IMR-90 (cell line): ENCODE measurements at regions not wholly inside any gene's neighbourhood (a gene's known extent, or its start where the extent isn't known, plus 50 kb on each side); places are given as distances from the start of the nearest gene placed in this dataset.

Experiments
- ATAC-seq: fragments of 200-7000 bp; cut with Tn5 transposase; 2 replicates; pipeline ENCODE4 v1.9.1; 2020; ENCODE audit warnings: low read depth, mild to moderate bottlenecking, moderate library complexity
- BruUV-seq: library from RNA; stranded (reverse); fragments of 400-500 nt; replicated peaks from 2 replicates; lab custom pipeline; 2021; lab: Mats Ljungman, UMichigan
- CTCF ChIA-PET: fragments of 300-600 bp; formaldehyde crosslinking; extraction: SDS; loops from one replicate; lab custom pipeline; 2021; ENCODE audit warnings: antibody characterized with exemption; lab: Yijun Ruan, JAX
- POLR2A ChIA-PET: fragments of 300-600 bp; sonication (Branson Sonifier 250); formaldehyde crosslinking; loops from one replicate; lab custom pipeline; 2022; ENCODE audit warnings: antibody characterized with exemption; ENCODE audit not compliant: unreplicated experiment; lab: Charles Lee
- DNase-seq: peaks from one replicate; pipeline ENCODE4 v3.0.0; 2013
- H2AFZ ChIP-seq: replicated peaks from 2 replicates; pipeline ENCODE3; 2013; ENCODE audit warnings: low read length, mild to moderate bottlenecking; ENCODE audit not compliant: poor library complexity
- H2AK5ac ChIP-seq: 2 replicates; pipeline ENCODE4 v1.6.1; 2013; ENCODE audit warnings: low read depth, low read length, inconsistent platforms
- H2AK9ac ChIP-seq: replicated peaks from 2 replicates; pipeline ENCODE3; 2013; ENCODE audit warnings: mild to moderate bottlenecking, low read depth, low read length, moderate library complexity; ENCODE audit not compliant: poor library complexity
- H2BK120ac ChIP-seq: 2 replicates; pipeline ENCODE4 v1.6.1; 2013; ENCODE audit warnings: low read depth, low read length, inconsistent platforms
- H2BK15ac ChIP-seq: 3 replicates; pipeline ENCODE4 v1.6.1; 2013; ENCODE audit warnings: low read depth, low read length, inconsistent platforms
- H2BK20ac ChIP-seq: 2 replicates; pipeline ENCODE4 v1.6.1; 2013; ENCODE audit warnings: low read depth, mild to moderate bottlenecking, inconsistent platforms, low read length, moderate library complexity
- H2BK5ac ChIP-seq: 2 replicates; pipeline ENCODE4 v1.6.1; 2013; ENCODE audit warnings: mild to moderate bottlenecking, low read depth, low read length, inconsistent platforms; ENCODE audit not compliant: poor library complexity, severe bottlenecking
- H3K14ac ChIP-seq: replicated peaks from 2 replicates; pipeline ENCODE4 v1.6.1; 2013; ENCODE audit warnings: low read depth, low read length, inconsistent platforms
- H3K18ac ChIP-seq: 2 replicates; pipeline ENCODE4 v1.6.1; 2013; ENCODE audit warnings: low read depth, low read length, control low read depth
- H3K23ac ChIP-seq: 2 replicates; pipeline ENCODE4 v1.6.1; 2013; ENCODE audit warnings: low read depth, low read length, inconsistent platforms
- H3K27ac ChIP-seq: 2 replicates; pipeline ENCODE4 v1.5.1; 2013; ENCODE audit warnings: mild to moderate bottlenecking, control low read depth, low read length; ENCODE audit not compliant: insufficient read depth
- H3K27me3 ChIP-seq: 2 replicates; pipeline ENCODE4 v1.6.1; 2013; ENCODE audit warnings: low read length; ENCODE audit not compliant: control insufficient read depth, insufficient read depth
- H3K36me3 ChIP-seq: 2 replicates; pipeline ENCODE4 v1.6.1; 2013; ENCODE audit warnings: low read length, mixed read lengths; ENCODE audit not compliant: control insufficient read depth, insufficient read depth
- H3K4ac ChIP-seq: 2 replicates; pipeline ENCODE4 v1.6.1; 2013; ENCODE audit warnings: low read depth, low read length, inconsistent platforms
- H3K4me1 ChIP-seq: 2 replicates; pipeline ENCODE4 v1.6.1; 2013; ENCODE audit warnings: low read length, mixed read lengths; ENCODE audit not compliant: control insufficient read depth, insufficient read depth
- H3K4me2 ChIP-seq: 2 replicates; pipeline ENCODE4 v1.6.1; 2013; ENCODE audit warnings: low read depth, mild to moderate bottlenecking, control low read depth, low read length, moderate library complexity
- H3K4me3 ChIP-seq: 2 replicates; pipeline ENCODE4 v1.5.1; 2013; ENCODE audit warnings: low read depth, mild to moderate bottlenecking, control low read depth, low read length, moderate library complexity; ENCODE audit not compliant: insufficient read depth
- H3K56ac ChIP-seq: 2 replicates; pipeline ENCODE4 v1.6.1; 2013; ENCODE audit warnings: low read length, inconsistent platforms; ENCODE audit not compliant: insufficient read depth; ENCODE audit errors: extremely low read depth
- H3K79me1 ChIP-seq, 2 experiments: 2 replicates each; pipeline ENCODE4 v1.6.1; 2013; ENCODE audit warnings: low read length in 2 of 2, inconsistent platforms in 1 of 2, low read depth in 1 of 2
- H3K9ac ChIP-seq: 2 replicates; pipeline ENCODE4 v1.6.1; 2013; ENCODE audit warnings: low read depth, low read length, control low read depth
- H3K9me1 ChIP-seq: 2 replicates; pipeline ENCODE4 v1.6.1; 2013; ENCODE audit warnings: low read length, inconsistent platforms; ENCODE audit not compliant: insufficient read depth
- H3K9me3 ChIP-seq: 2 replicates; pipeline ENCODE4 v1.6.1; 2013; ENCODE audit warnings: low read length; ENCODE audit not compliant: control insufficient read depth, insufficient read depth
- H4K20me1 ChIP-seq: 2 replicates; pipeline ENCODE4 v1.6.1; 2013; ENCODE audit warnings: low read length, inconsistent platforms; ENCODE audit not compliant: insufficient read depth
- H4K5ac ChIP-seq: 2 replicates; pipeline ENCODE4 v1.6.1; 2013; ENCODE audit warnings: mild to moderate bottlenecking, low read depth, low read length, control low read depth
- H4K8ac ChIP-seq, 2 experiments: 2 replicates each; pipeline ENCODE4 v1.6.1; 2013; ENCODE audit warnings: low read depth in 2 of 2, low read length in 2 of 2, control low read depth in 1 of 2, inconsistent platforms in 1 of 2
- H4K91ac ChIP-seq: 2 replicates; pipeline ENCODE4 v1.6.1; 2013; ENCODE audit warnings: low read depth, low read length, inconsistent platforms; ENCODE audit not compliant: insufficient read depth
- MAZ ChIP-seq: IDR thresholded peaks from 2 replicates; pipeline ENCODE4 v1.6.1; 2012; ENCODE audit warnings: low read depth, mild to moderate bottlenecking, low read length, improper control_type of control experiment, moderate library complexity, borderline replicate concordance
- WGBS, 2 experiments: methylation state at CpG; one replicate each; pipeline versions ENCODE4 v1.1.5 to v1.1.7; 2013; ENCODE audit warnings: missing lambda C conversion rate in 2 of 2; ENCODE audit not compliant: insufficient read length in 1 of 2; ENCODE audit errors: extremely low coverage in 2 of 2; 5-methylcytosine and 5-hydroxymethylcytosine counted together
- dilution Hi-C: fragments of 300-500 bp; cut with HindIII; formaldehyde crosslinking; loops from one replicate; pipeline ENCODE4 v1.14.3; 2018; ENCODE audit warnings: low sequenced_read_pairs; ENCODE audit not compliant: unreplicated experiment
- in situ Hi-C: fragments of 300-500 bp; cut with MboI; formaldehyde crosslinking; loops from 3 replicates; pipeline ENCODE4 v1.14.3; 2019; ENCODE audit warnings: low sequenced_read_pairs, inconsistent platforms, mixed read lengths
- intact Hi-C: fragments of 100-400 bp; cut with micrococcal nuclease; formaldehyde crosslinking; loops from 2 replicates; pipeline ENCODE4 v1.10.0; 2022

DNA sequence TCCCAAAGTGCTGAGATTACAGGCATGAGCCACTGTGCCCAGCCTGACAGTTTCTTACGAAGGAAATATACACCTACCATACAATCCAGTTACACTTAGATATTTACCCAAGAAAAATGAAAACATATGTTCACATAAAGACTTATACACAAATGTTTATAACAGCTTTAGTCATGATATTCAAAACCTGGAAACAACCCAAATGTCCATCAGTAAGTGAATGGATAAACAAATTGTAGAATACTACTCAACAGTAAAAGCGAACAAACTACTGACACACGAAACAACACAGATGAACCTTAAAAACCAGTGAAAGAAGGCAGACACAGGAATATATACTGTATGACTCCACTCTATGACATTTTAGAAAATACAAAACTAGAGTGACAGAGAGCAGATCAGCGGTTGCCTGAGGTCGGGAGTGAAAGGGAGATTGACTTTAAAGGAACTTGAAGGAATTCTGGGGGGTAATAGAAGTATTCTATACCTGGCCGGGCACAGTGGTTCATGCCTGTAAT is 83.6 kb downstream of the SPRING1 start:
- dilution Hi-C loops = no loop called here

More for the DNA sequence above, 83.6 kb downstream of the SPRING1 start:
- Histone ChIP-seq H2BK15ac (no peak overlapping the region), H3K9me3 (no peaks in the 10 kb centered on the region), H3K4ac (no peak overlapping the region), H4K91ac (no peak overlapping the region), H3K14ac (no peak overlapping the region), H2AK5ac (no peak overlapping the region), H3K18ac (no peak overlapping the region), H3K4me1 (peaks cover 4% of the 10 kb centered on the region; the same call in 1 of the 2 replicates), H3K79me1 (no peaks in the 10 kb centered on the region), H2BK20ac (no peak overlapping the region), H3K36me3 (no peaks in the 10 kb centered on the region), H3K9ac (no peak overlapping the region), H3K23ac (no peak overlapping the region), H3K56ac (no peak overlapping the region), H3K4me3 (no peak overlapping the region), H3K27me3 (peaks cover 41% of the 10 kb centered on the region), H4K5ac (no peak overlapping the region), H3K27ac (no peak overlapping the region), H2AK9ac (no peak overlapping the region), H4K8ac (no peak overlapping the region), H2AFZ (no peak overlapping the region), H2BK5ac (no peak overlapping the region), H3K9me1 (no peaks in the 10 kb centered on the region), H4K20me1 (no peaks in the 10 kb centered on the region), H3K4me2 (no peak overlapping the region), H2BK120ac (no peak overlapping the region)
- in situ Hi-C loops (no loop called here), intact Hi-C loops (no loop called here)
- 50% methylated on average over 1 of the region's 6 CpGs; no CpG with 5 or more reads in 1 of the 2 experiments for WGBS, 2 experiments
- ATAC-seq (no peak), DNase-seq (no peak)
- POLR2A ChIA-PET = no interaction called here
- no peak for TF ChIP-seq MAZ
- CTCF ChIA-PET = no interaction called here
- no TSS peak for BruUV-seq
